ENCODE measurements at regions not wholly inside any gene's neighbourhood (a gene's known extent, or its start where the extent isn't known, plus 50 kb on each side); places are given as distances from the start of the nearest gene placed in this dataset.

GRCh38 chr11:110379936-110380335 is 49.8 kb upstream of the FDX1 start:
- TF ChIP-seq POLR2A (IDR thresholded peaks at IDR 0.05; ENCODE audit: low read length), result no peak
- TF ChIP-seq GATA1 (IDR thresholded peaks at IDR 0.05; ENCODE audit: low read depth, low read length), result no peak
